ENCODE measurements at regions not wholly inside any gene's neighbourhood (a gene's known extent, or its start where the extent isn't known, plus 50 kb on each side); places are given as distances from the start of the nearest gene placed in this dataset.

- DNase-seq (ENCODE audit: low spot score) = no peak
Observed at GRCh38 chr3:117074826-117075225, 365.2 kb downstream of the TUSC7 start.

- DNase-seq (ENCODE audit: low spot score) = no peak
Observed at GRCh38 chr3:117079997-117080396, 370.4 kb downstream of the TUSC7 start.

GRCh38 chr3:117080872-117081271 is 371.3 kb downstream of the TUSC7 start:
- no peak for DNase-seq (ENCODE audit: low spot score)

GRCh38 chr3:117084277-117084676 is 374.7 kb downstream of the TUSC7 start:
- DNase-seq (ENCODE audit: low spot score) = no peak

- no peak for DNase-seq (ENCODE audit: low spot score)
Observed at GRCh38 chr3:117084739-117085270, 375.2 kb downstream of the TUSC7 start.

- no peak for DNase-seq (ENCODE audit: low spot score)
Observed at GRCh38 chr3:117091676-117092075, 382.1 kb downstream of the TUSC7 start.

GRCh38 chr3:117096549-117096948 is 387.0 kb downstream of the TUSC7 start:
- no peak for DNase-seq (ENCODE audit: low spot score)

- no peak for DNase-seq (ENCODE audit: low spot score)
Observed at GRCh38 chr3:117097351-117097750, 387.8 kb downstream of the TUSC7 start.

- DNase-seq (ENCODE audit: low spot score) = no peak
Observed at GRCh38 chr3:117101697-117102096, 392.1 kb downstream of the TUSC7 start.

- no peak for DNase-seq (ENCODE audit: low spot score)
Observed at GRCh38 chr3:117102426-117102825, 392.8 kb downstream of the TUSC7 start.

GRCh38 chr3:117103675-117104074 is 394.1 kb downstream of the TUSC7 start:
- DNase-seq (ENCODE audit: low spot score) = no peak

GRCh38 chr3:117104381-117104780 is 394.8 kb downstream of the TUSC7 start:
- no peak for DNase-seq (ENCODE audit: low spot score)

GRCh38 chr3:117104792-117105191 is 395.2 kb downstream of the TUSC7 start:
- DNase-seq (ENCODE audit: low spot score) = no peak

GRCh38 chr3:117105686-117106085 is 396.1 kb downstream of the TUSC7 start:
- DNase-seq (ENCODE audit: low spot score) = no peak

- DNase-seq (ENCODE audit: low spot score) = no peak
Observed at GRCh38 chr3:117106396-117106795, 396.8 kb downstream of the TUSC7 start.

GRCh38 chr3:117107946-117108345 is 398.4 kb downstream of the TUSC7 start:
- DNase-seq (ENCODE audit: low spot score) = no peak

GRCh38 chr3:117109178-117109577 is 399.6 kb downstream of the TUSC7 start:
- no peak for DNase-seq (ENCODE audit: low spot score)

- DNase-seq (ENCODE audit: low spot score) = no peak
Observed at GRCh38 chr3:117114517-117115265, 405.1 kb downstream of the TUSC7 start.

- no peak for DNase-seq (ENCODE audit: low spot score)
Observed at GRCh38 chr3:117117188-117117936, 407.8 kb downstream of the TUSC7 start.

- DNase-seq (ENCODE audit: low spot score) = no peak
Observed at GRCh38 chr3:117118604-117119003, 409.0 kb downstream of the TUSC7 start.

- no peak for DNase-seq (ENCODE audit: low spot score)
Observed at GRCh38 chr3:117120014-117120413, 410.4 kb downstream of the TUSC7 start.

GRCh38 chr3:117122609-117123008 is 413.0 kb downstream of the TUSC7 start:
- no peak for DNase-seq (ENCODE audit: low spot score)

GRCh38 chr3:117126460-117126859 is 416.9 kb downstream of the TUSC7 start:
- DNase-seq (ENCODE audit: low spot score) = no peak
